GM12878 (cell line): ENCODE measurements at regions not wholly inside any gene's neighbourhood (a gene's known extent, or its start where the extent isn't known, plus 50 kb on each side); places are given as distances from the start of the nearest gene placed in this dataset.

ENCODE experiments used
- ATAC-seq: fragments of 200-7000 bp; cut with Tn5 transposase; 3 replicates; pipeline ENCODE4 v1.9.1; 2020; ENCODE audit warnings: mild to moderate bottlenecking, moderate library complexity
- BruUV-seq: library from RNA; stranded (reverse); fragments of 400-500 nt; replicated peaks from 2 replicates; lab custom pipeline; 2021; lab: Mats Ljungman, UMichigan
- CTCF ChIA-PET: fragments of 300-600 bp; sonication (Branson Sonifier 250); formaldehyde crosslinking; extraction: SDS; loops from one replicate; lab custom pipeline; 2021; ENCODE audit warnings: inconsistent platforms; lab: Yijun Ruan, JAX
- POLR2A ChIA-PET: fragments of 350-600 bp; formaldehyde crosslinking; extraction: SDS; loops from one replicate; lab custom pipeline; 2021; ENCODE audit warnings: inconsistent platforms; lab: Charles Lee
- RAD21 ChIA-PET: fragments of 300-600 bp; sonication (Branson Sonifier 250); formaldehyde crosslinking; loops from one replicate; lab custom pipeline; 2023; ENCODE audit warnings: antibody characterized with exemption; ENCODE audit not compliant: unreplicated experiment; lab: Charles Lee
- SMC1A ChIA-PET: fragments of 300-600 bp; sonication (Branson Sonifier 250); formaldehyde crosslinking; loops from one replicate; lab custom pipeline; 2023; ENCODE audit not compliant: unreplicated experiment, uncharacterized antibody; lab: Charles Lee
- DNase-seq: peaks from one replicate; pipeline ENCODE4 v3.0.0-alpha.2; 2011; ENCODE audit warnings: low read depth, low spot score
- FAIRE-seq: peaks from 3 replicates; lab custom pipeline; 2011; peaks lifted over from hg19 to GRCh38; lab: Jason Lieb, UNC
- H2AFZ ChIP-seq: 2 replicates; pipeline ENCODE4 v1.6.0; 2011; ENCODE audit warnings: low read depth, low read length, control low read depth; ENCODE audit not compliant: control insufficient read depth
- H3K27ac ChIP-seq: 2 replicates; pipeline ENCODE4 v1.5.1; 2011; ENCODE audit warnings: control low read depth; ENCODE audit not compliant: control insufficient read depth, insufficient read depth
- H3K27me3 ChIP-seq, 2 experiments: replicated peaks in 1 of 2; 2 replicates each; pipeline versions ENCODE4 v1.6.0 to v1.6.1; 2011; ENCODE audit warnings: low read length in 1 of 2; ENCODE audit not compliant: control insufficient read depth in 2 of 2, insufficient read depth in 2 of 2
- H3K36me3 ChIP-seq, 2 experiments: 2 replicates each; pipeline ENCODE4 v1.5.1; 2011; ENCODE audit warnings: low read length in 1 of 2; ENCODE audit not compliant: control insufficient read depth in 2 of 2, insufficient read depth in 2 of 2
- H3K4me1 ChIP-seq: 2 replicates; pipeline ENCODE4 v1.6.1; 2011; ENCODE audit warnings: mild to moderate bottlenecking, low read length, moderate library complexity, mixed read lengths; ENCODE audit not compliant: control insufficient read depth, insufficient read depth
- H3K4me2 ChIP-seq: 2 replicates; pipeline ENCODE4 v1.6.0; 2011; ENCODE audit warnings: control low read depth; ENCODE audit not compliant: control insufficient read depth, insufficient read depth
- H3K4me3 ChIP-seq: fragments of 200-600 bp; sonication (generic); 2 replicates; pipeline ENCODE4 v1.5.1; 2016
- H3K79me2 ChIP-seq: 2 replicates; pipeline ENCODE4 v1.6.0; 2011; ENCODE audit warnings: low read length; ENCODE audit not compliant: control insufficient read depth, insufficient read depth
- H3K9ac ChIP-seq: 2 replicates; pipeline ENCODE4 v1.8.0; 2011; ENCODE audit warnings: low read length, control low read depth, mixed read lengths; ENCODE audit not compliant: control insufficient read depth, insufficient read depth
- H3K9me3 ChIP-seq: replicated peaks from 3 replicates; pipeline ENCODE4 v1.5.1; 2011; ENCODE audit warnings: mild to moderate bottlenecking, low read length; ENCODE audit not compliant: control insufficient read depth, insufficient read depth
- H4K20me1 ChIP-seq: 2 replicates; pipeline ENCODE4 v1.6.0; 2011; ENCODE audit not compliant: control insufficient read depth, insufficient read depth
- BCL3 ChIP-seq: IDR thresholded peaks from 2 replicates; pipeline ENCODE4 v1.6.1; 2011; ENCODE audit warnings: borderline replicate concordance, low read depth, mild to moderate bottlenecking, moderate library complexity, low read length; ENCODE audit not compliant: insufficient read depth, poor library complexity, severe bottlenecking
- BCLAF1 ChIP-seq: fragments of 450-650 bp; IDR thresholded peaks from 2 replicates; pipeline ENCODE4 v1.6.1; 2017; ENCODE audit warnings: antibody characterized with exemption, mild to moderate bottlenecking, moderate library complexity
- BRCA1 ChIP-seq: IDR thresholded peaks from 2 replicates; pipeline ENCODE4 v1.6.1; 2011; ENCODE audit warnings: low read depth, low read length, improper control_type of control experiment
- CBX3 ChIP-seq: fragments of 200-600 bp; sonication (generic); IDR thresholded peaks from 2 replicates; pipeline ENCODE4 v1.6.1; 2016; ENCODE audit warnings: low read depth, borderline replicate concordance
- CEBPZ ChIP-seq: fragments of 150-350 bp; IDR thresholded peaks from 2 replicates; pipeline ENCODE4 v1.6.1; 2016; ENCODE audit warnings: low read depth, low read length
- NBN ChIP-seq: fragments of 450-650 bp; IDR thresholded peaks from 2 replicates; pipeline ENCODE4 v1.6.1; 2016
- NR2F1 ChIP-seq: fragments of 450-650 bp; conservative IDR thresholded peaks from 2 replicates; pipeline ENCODE4 v1.6.1; 2017; ENCODE audit warnings: mild to moderate bottlenecking
- PAX5 ChIP-seq: IDR thresholded peaks from 2 replicates; pipeline ENCODE4 v1.6.1; 2011; ENCODE audit warnings: low read depth, low read length, borderline replicate concordance
- PAX8 ChIP-seq: fragments of 450-650 bp; IDR thresholded peaks from 2 replicates; pipeline ENCODE4 v1.6.1; 2017; ENCODE audit warnings: mild to moderate bottlenecking, moderate library complexity
- STAT1 ChIP-seq: fragments of 450-650 bp; conservative IDR thresholded peaks from 2 replicates; pipeline ENCODE4 v1.6.1; 2014; ENCODE audit warnings: antibody characterized with exemption, mild to moderate bottlenecking
- ZNF207 ChIP-seq: fragments of 450-650 bp; IDR thresholded peaks from 2 replicates; pipeline ENCODE4 v1.6.1; 2014; ENCODE audit warnings: antibody characterized with exemption, mild to moderate bottlenecking, borderline replicate concordance
- ZNF24 ChIP-seq: fragments of 450-650 bp; IDR thresholded peaks from 2 replicates; pipeline ENCODE4 v1.6.1; 2017; ENCODE audit warnings: antibody characterized with exemption, mild to moderate bottlenecking
- WGBS: methylation state at CpG from one replicate; pipeline ENCODE4 v1.1.6; 2016; ENCODE audit warnings: low lambda C conversion rate; ENCODE audit not compliant: insufficient replicate concordance, insufficient coverage; ENCODE audit errors: missing lambda C conversion rate; 5-methylcytosine and 5-hydroxymethylcytosine counted together
- in situ Hi-C: fragments of 300-500 bp; cut with MboI; formaldehyde crosslinking; loops from 9 replicates; pipeline ENCODE4 v1.14.3; 2018; ENCODE audit warnings: mixed read lengths
- intact Hi-C: fragments of 100-400 bp; cut with micrococcal nuclease; formaldehyde crosslinking; loops from one replicate; pipeline ENCODE4 v1.14.2; 2022; ENCODE audit not compliant: unreplicated experiment

- H3K79me2 ChIP-seq: no peaks in the 10 kb centered on the region
- no peak overlapping the region for H3K27ac ChIP-seq
- WGBS: 15% methylated on average over 2 of the region's 2 CpGs
- ATAC-seq (no peak), DNase-seq (no peak), FAIRE-seq (no peak)
- RAD21 ChIA-PET: no interaction called here
- in situ Hi-C loops: no loop called here
- no peaks in the 10 kb centered on the region for H3K4me1 ChIP-seq
- CTCF ChIA-PET: no interaction called here
- SMC1A ChIA-PET: interaction anchor here (0.6 to 1.3 kb wide), 4 partner anchors 17 to 723 kb away, joined by 3 read pairs; no protein-coding TSS in a partner anchor
- no peaks in the 10 kb centered on the region for H3K36me3 ChIP-seq
- intact Hi-C loops: no loop called here
- no peak overlapping the region for H3K4me3 ChIP-seq
- H4K20me1 ChIP-seq: no peaks in the 10 kb centered on the region
- H3K4me2 ChIP-seq: no peak overlapping the region
- POLR2A ChIA-PET: no interaction called here
- no peaks in the 10 kb centered on the region for H3K27me3 ChIP-seq
- TF ChIP-seq NBN (no peak), PAX5 (no peak), ZNF207 (no peak), ZNF24 (no peak), BRCA1 (no peak), CBX3 (no peak), STAT1 (no peak), BCL3 (no peak), NR2F1 (no peak), CEBPZ (no peak), BCLAF1 (no peak), PAX8 (no peak)
- no peak overlapping the region for H2AFZ ChIP-seq
- no peak overlapping the region for H3K9ac ChIP-seq
- no TSS peak for BruUV-seq
- H3K9me3 ChIP-seq: no peaks in the 10 kb centered on the region; the same call in 2 of the 3 replicates
Measured at GRCh38 chr3:140809316-140809715, 131.5 kb downstream of the TRIM42 start.
